WTC11 (cell line): ENCODE measurements at regions not wholly inside any gene's neighbourhood (a gene's known extent, or its start where the extent isn't known, plus 50 kb on each side); places are given as distances from the start of the nearest gene placed in this dataset.

Source experiments
- ATF6 ChIP-seq: sonication (generic); formaldehyde crosslinking; IDR thresholded peaks from 2 replicates; pipeline ENCODE4 v1.8.1; 2023; ENCODE audit warnings: mild to moderate bottlenecking, missing genetic modification reagents
- CDX4 ChIP-seq: fragments of 250-450 bp; sonication (Bioruptor Pico); IDR thresholded peaks from 2 replicates; pipeline ENCODE4 v1.9.0; 2021; ENCODE audit warnings: moderate library complexity, mild to moderate bottlenecking, inconsistent platforms, borderline replicate concordance
- CREB1 ChIP-seq: sonication (generic); formaldehyde crosslinking; IDR thresholded peaks from 2 replicates; pipeline ENCODE4 v1.8.0; 2023; ENCODE audit warnings: mild to moderate bottlenecking, missing genetic modification reagents
- GRHL2 ChIP-seq: fragments of 250-450 bp; sonication (Bioruptor Pico); IDR thresholded peaks from 2 replicates; pipeline ENCODE4 v1.8.0; 2022; ENCODE audit warnings: mild to moderate bottlenecking, moderate library complexity; ENCODE audit not compliant: insufficient replicate concordance, severe bottlenecking
- IRF1 ChIP-seq: sonication (generic); formaldehyde crosslinking; IDR thresholded peaks from 2 replicates; pipeline ENCODE4 v1.8.0; 2023; ENCODE audit warnings: missing genetic modification reagents
- NFYB ChIP-seq: sonication (generic); formaldehyde crosslinking; conservative IDR thresholded peaks from 2 replicates; pipeline ENCODE4 v1.8.0; 2022; ENCODE audit warnings: low read depth, missing genetic modification reagents
- NR2C2 ChIP-seq: sonication (generic); formaldehyde crosslinking; IDR thresholded peaks from 2 replicates; pipeline ENCODE4 v1.8.0; 2022; ENCODE audit warnings: mild to moderate bottlenecking, missing genetic modification reagents
- ZNF317 ChIP-seq: sonication (generic); formaldehyde crosslinking; IDR thresholded peaks from 2 replicates; pipeline ENCODE4 v1.8.1; 2023; ENCODE audit warnings: low read depth, mild to moderate bottlenecking, moderate library complexity, missing genetic modification reagents, borderline replicate concordance

GRCh38 chr4:188578657-188579056, 439.4 kb downstream of the TRIML1 start:
- TF ChIP-seq NFYB (CRISPR knock-in tag) = no peak
- no peak for TF ChIP-seq ATF6
- TF ChIP-seq GRHL2 (CRISPR knock-in tag) = no peak
- no peak for TF ChIP-seq CDX4 (CRISPR knock-in tag)
- no peak for TF ChIP-seq ZNF317 (CRISPR knock-in tag)
- no peak for TF ChIP-seq CREB1 (CRISPR knock-in tag)
- no peak for TF ChIP-seq IRF1
- no peak for TF ChIP-seq NR2C2 (CRISPR knock-in tag)
